ENCODE measurements at regions not wholly inside any gene's neighbourhood (a gene's known extent, or its start where the extent isn't known, plus 50 kb on each side); places are given as distances from the start of the nearest gene placed in this dataset.

DNA sequence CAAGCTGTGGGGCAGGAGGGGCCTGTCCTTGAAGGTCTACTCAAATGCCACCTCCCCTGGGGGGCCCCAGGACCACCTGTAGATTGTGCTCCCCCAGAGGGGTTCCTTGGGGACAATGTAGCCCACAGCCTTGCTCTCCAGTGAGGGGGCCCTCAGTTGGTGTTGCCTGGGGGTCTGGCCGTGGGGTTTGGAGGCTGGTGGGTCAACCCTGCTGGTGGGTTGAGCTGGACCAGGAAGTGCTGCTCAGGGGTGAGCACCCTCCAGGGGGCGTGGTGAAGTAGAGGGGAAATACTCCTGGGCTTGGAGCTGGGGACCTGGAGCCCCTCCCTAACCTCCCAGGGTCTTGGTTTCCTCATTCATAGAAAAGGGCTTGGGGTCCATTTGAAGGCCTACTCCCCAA is 143.6 kb upstream of the WNT4 start:
- H3K9ac ChIP-seq (ENCODE audit: low read depth, low read length) = no peak overlapping the region
- H3K36me3 ChIP-seq (ENCODE audit: insufficient read depth, low read length) = no peaks in the 10 kb centered on the region
- ATAC-seq (ENCODE audit: insufficient read depth, low read depth) (no peak), DNase-seq (no peak)
- H2AFZ ChIP-seq (ENCODE audit: low read depth, low read length) = no peak overlapping the region
- H3K27ac ChIP-seq (ENCODE audit: low read length) = no peak overlapping the region
- no peaks in the 10 kb centered on the region for H4K20me1 ChIP-seq (ENCODE audit: insufficient read depth, low read length)
- H3K79me2 ChIP-seq (ENCODE audit: insufficient read depth, low read length) = no peaks in the 10 kb centered on the region
- no peak for TF ChIP-seq EZH2 (IDR thresholded peaks at IDR 0.05; ENCODE audit: borderline replicate concordance, low read depth, low read length, severe bottlenecking)
- no peak overlapping the region for H3K4me3 ChIP-seq (ENCODE audit: low read depth in 1 of 2, low read length in 2 of 2)
- no peaks in the 10 kb centered on the region for H3K4me1 ChIP-seq (ENCODE audit: insufficient read depth, low read length)
- H3K9me3 ChIP-seq (ENCODE audit: insufficient read depth, low read length, severe bottlenecking) = no peaks in the 10 kb centered on the region
- no peaks in the 10 kb centered on the region for H3K27me3 ChIP-seq (ENCODE audit: insufficient read depth, low read length, poor library complexity)
- no peak overlapping the region for H3K4me2 ChIP-seq (ENCODE audit: insufficient read depth, low read length)

DNA sequence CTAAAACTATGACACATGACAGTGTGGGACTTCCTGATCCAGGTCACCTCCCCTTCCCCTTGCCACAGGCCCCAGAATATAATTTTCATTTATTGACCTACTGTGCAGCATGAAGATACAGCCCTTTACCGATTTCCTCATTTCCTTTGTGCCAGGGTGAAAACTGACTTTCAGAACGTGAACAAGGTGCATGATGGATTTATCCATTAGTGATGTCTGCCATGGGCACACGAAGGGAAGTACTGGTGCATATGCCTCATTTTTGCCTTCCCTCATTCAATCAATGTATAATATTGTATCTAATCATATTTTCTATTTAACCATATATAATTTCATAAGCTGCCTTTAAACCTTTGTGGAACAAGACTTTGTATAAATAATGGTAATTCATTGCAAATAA is 144.4 kb upstream of the WNT4 start:
- no peak overlapping the region for H3K4me2 ChIP-seq (ENCODE audit: insufficient read depth, low read length)
- H3K36me3 ChIP-seq (ENCODE audit: insufficient read depth, low read length) = no peaks in the 10 kb centered on the region
- no peaks in the 10 kb centered on the region for H3K4me1 ChIP-seq (ENCODE audit: insufficient read depth, low read length)
- no peak overlapping the region for H3K4me3 ChIP-seq (ENCODE audit: low read depth in 1 of 2, low read length in 2 of 2)
- H3K9me3 ChIP-seq (ENCODE audit: insufficient read depth, low read length, severe bottlenecking) = no peaks in the 10 kb centered on the region
- H2AFZ ChIP-seq (ENCODE audit: low read depth, low read length) = no peak overlapping the region
- no peak for DNase-seq
- no peaks in the 10 kb centered on the region for H3K79me2 ChIP-seq (ENCODE audit: insufficient read depth, low read length)
- ATAC-seq (ENCODE audit: insufficient read depth, low read depth) = no peak
- no peaks in the 10 kb centered on the region for H3K27me3 ChIP-seq (ENCODE audit: insufficient read depth, low read length, poor library complexity)
- TF ChIP-seq, protein P1, sequence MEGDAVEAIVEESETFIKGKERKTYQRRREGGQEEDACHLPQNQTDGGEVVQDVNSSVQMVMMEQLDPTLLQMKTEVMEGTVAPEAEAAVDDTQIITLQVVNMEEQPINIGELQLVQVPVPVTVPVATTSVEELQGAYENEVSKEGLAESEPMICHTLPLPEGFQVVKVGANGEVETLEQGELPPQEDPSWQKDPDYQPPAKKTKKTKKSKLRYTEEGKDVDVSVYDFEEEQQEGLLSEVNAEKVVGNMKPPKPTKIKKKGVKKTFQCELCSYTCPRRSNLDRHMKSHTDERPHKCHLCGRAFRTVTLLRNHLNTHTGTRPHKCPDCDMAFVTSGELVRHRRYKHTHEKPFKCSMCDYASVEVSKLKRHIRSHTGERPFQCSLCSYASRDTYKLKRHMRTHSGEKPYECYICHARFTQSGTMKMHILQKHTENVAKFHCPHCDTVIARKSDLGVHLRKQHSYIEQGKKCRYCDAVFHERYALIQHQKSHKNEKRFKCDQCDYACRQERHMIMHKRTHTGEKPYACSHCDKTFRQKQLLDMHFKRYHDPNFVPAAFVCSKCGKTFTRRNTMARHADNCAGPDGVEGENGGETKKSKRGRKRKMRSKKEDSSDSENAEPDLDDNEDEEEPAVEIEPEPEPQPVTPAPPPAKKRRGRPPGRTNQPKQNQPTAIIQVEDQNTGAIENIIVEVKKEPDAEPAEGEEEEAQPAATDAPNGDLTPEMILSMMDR (IDR thresholded peaks at IDR 0.05; ENCODE audit: borderline replicate concordance, extremely low read depth, low read length, poor library complexity, severe bottlenecking) = no peak
- no peak for TF ChIP-seq EZH2 (IDR thresholded peaks at IDR 0.05; ENCODE audit: borderline replicate concordance, low read depth, low read length, severe bottlenecking)
- no peaks in the 10 kb centered on the region for H4K20me1 ChIP-seq (ENCODE audit: insufficient read depth, low read length)
- H3K9ac ChIP-seq (ENCODE audit: low read depth, low read length) = no peak overlapping the region
- H3K27ac ChIP-seq (ENCODE audit: low read length) = no peak overlapping the region

DNA sequence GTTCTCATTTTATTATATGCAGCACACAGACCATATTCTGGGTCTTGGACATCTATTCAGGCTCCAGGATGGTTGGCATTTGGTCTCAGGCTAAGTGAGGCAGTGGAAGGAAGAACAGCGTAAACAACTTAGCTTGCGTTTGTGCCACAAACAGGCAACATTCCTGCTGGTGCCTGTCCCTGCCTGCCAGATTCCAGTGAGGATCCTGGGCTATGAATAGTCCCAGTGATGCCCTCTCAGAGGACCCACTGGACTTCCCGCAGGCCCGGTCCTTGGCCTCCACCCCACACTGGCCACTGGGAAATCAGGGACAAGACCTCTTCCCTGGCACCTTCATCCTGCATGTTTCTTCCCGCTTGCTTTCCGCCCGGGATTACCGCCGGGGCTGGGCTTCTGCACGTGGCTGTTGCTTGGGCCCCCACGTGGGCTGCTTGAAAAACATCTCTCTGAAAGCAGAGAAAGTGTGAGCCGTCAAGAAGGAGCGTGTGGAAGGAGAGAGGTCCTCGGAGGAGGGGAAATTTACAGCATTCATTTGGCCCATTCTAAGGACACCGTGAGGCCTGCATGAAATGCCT is 145.1 kb upstream of the WNT4 start:
- Histone ChIP-seq H3K4me3 (ENCODE audit: low read depth in 1 of 2, low read length in 2 of 2) (no peak overlapping the region), H3K27ac (ENCODE audit: low read length) (no peak overlapping the region), H3K9me3 (ENCODE audit: insufficient read depth, low read length, severe bottlenecking) (no peaks in the 10 kb centered on the region), H3K27me3 (ENCODE audit: insufficient read depth, low read length, poor library complexity) (no peaks in the 10 kb centered on the region), H3K36me3 (ENCODE audit: insufficient read depth, low read length) (no peaks in the 10 kb centered on the region), H3K4me2 (ENCODE audit: insufficient read depth, low read length) (no peak overlapping the region), H3K9ac (ENCODE audit: low read depth, low read length) (no peak overlapping the region), H3K79me2 (ENCODE audit: insufficient read depth, low read length) (no peaks in the 10 kb centered on the region), H4K20me1 (ENCODE audit: insufficient read depth, low read length) (no peaks in the 10 kb centered on the region), H3K4me1 (ENCODE audit: insufficient read depth, low read length) (no peaks in the 10 kb centered on the region), H2AFZ (ENCODE audit: low read depth, low read length) (no peak overlapping the region)
- DNase-seq (no peak), ATAC-seq (ENCODE audit: insufficient read depth, low read depth) (no peak)
- no peak for TF ChIP-seq EZH2 (IDR thresholded peaks at IDR 0.05; ENCODE audit: borderline replicate concordance, low read depth, low read length, severe bottlenecking)
- TF ChIP-seq, protein P1 (IDR thresholded peaks at IDR 0.05; ENCODE audit: borderline replicate concordance, extremely low read depth, low read length, poor library complexity, severe bottlenecking) = no peak

DNA sequence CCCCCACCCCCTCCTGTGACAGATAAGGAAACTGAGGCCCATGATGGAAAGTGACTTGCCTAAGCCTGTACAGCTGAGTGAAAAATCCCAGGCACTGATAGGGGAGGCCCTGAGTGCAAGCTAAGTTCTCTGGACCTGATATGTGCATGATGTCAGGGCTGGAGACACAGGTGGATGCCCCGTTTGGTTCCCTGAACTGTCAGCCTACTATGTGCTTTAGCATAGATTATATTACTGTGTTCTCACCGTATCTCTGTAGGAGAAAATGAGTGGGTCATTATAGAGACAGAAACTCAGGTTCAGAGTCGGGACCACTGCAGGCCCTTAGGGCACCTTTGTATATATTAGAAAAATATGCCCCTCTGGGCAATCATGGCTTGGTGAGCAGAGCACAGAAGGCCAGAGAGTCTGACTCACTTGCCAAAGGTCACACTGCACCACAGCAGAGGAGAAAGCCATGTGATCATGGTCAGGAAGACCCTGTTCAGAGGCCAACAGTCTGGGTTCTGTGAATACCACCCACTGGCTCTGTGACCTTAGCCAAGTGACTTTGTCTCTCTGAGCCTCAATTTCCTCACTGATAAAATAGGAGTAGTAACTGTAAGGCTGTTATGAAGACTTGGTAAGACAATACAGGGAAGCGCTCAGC is 145.8 kb upstream of the WNT4 start:
- ATAC-seq (ENCODE audit: insufficient read depth, low read depth) (no peak), DNase-seq (no peak)
- Histone ChIP-seq H3K9ac (ENCODE audit: low read depth, low read length) (no peak overlapping the region), H3K9me3 (ENCODE audit: insufficient read depth, low read length, severe bottlenecking) (no peaks in the 10 kb centered on the region), H3K36me3 (ENCODE audit: insufficient read depth, low read length) (no peaks in the 10 kb centered on the region), H3K4me2 (ENCODE audit: insufficient read depth, low read length) (no peak overlapping the region), H2AFZ (ENCODE audit: low read depth, low read length) (no peak overlapping the region), H3K79me2 (ENCODE audit: insufficient read depth, low read length) (no peaks in the 10 kb centered on the region), H3K4me3 (ENCODE audit: low read depth in 1 of 2, low read length in 2 of 2) (no peak overlapping the region), H3K27me3 (ENCODE audit: insufficient read depth, low read length, poor library complexity) (no peaks in the 10 kb centered on the region), H3K4me1 (ENCODE audit: insufficient read depth, low read length) (no peaks in the 10 kb centered on the region), H3K27ac (ENCODE audit: low read length) (no peak overlapping the region), H4K20me1 (ENCODE audit: insufficient read depth, low read length) (no peaks in the 10 kb centered on the region)
- TF ChIP-seq, protein P1 (IDR thresholded peaks at IDR 0.05; ENCODE audit: borderline replicate concordance, extremely low read depth, low read length, poor library complexity, severe bottlenecking) = no peak
- no peak for TF ChIP-seq EZH2 (IDR thresholded peaks at IDR 0.05; ENCODE audit: borderline replicate concordance, low read depth, low read length, severe bottlenecking)
